HUDEP-2 (cell line): ENCODE measurements at regions not wholly inside any gene's neighbourhood (a gene's known extent, or its start where the extent isn't known, plus 50 kb on each side); places are given as distances from the start of the nearest gene placed in this dataset.

Experiments
- DNase-seq, 76 experiments: peaks; one replicate each; lab custom pipeline; 2025; ENCODE audit not compliant: unreplicated experiment in 76 of 76; lab: John Stamatoyannopoulos, UW

DNA sequence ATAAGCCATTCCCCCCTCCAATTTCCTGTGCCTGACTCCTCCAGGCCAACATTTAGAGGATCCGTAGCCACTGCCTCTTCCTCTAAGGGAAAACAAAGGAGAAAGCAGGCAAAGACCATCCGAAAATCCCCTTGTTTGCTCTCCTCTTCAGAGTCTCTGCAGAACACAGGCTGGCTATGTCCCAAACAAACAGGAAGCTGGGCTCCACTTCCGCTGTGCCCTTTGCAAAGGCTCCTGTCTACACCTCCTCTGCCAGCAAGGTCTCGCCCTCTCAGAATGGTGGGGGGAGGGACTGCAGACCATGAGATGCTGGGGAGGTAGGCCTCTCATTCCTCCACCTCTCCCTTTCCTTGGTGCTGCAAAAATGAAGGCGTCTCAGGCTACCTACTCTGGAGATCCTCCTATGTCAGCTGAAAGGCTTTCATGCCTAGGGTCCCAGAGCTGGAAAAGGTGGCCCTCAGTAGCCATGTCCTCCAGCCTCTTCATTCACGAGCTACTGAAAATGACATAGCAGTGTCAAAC lies 596.2 kb downstream of the BUD13 start:
- DNase-seq = no peak

DNA sequence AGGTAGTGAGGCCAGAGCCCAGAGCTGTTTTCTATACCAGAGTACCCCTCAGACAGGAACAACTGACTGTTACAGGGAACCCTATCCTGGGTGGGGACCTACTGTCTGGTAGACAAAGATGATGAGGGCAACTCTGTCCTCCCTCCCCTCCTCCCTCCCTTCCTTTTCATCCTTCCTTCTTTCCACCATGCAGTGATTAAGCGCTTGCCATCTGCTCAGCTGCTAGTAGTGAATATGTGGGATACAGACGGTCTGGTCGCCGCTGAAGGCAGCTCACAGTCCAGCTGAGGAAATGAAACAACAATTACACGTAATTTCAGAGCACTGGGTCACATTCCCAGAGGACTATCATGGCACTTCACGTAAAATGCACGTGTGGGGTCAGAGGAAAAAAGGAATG lies 597.1 kb downstream of the BUD13 start:
- DNase-seq = no peak

DNA sequence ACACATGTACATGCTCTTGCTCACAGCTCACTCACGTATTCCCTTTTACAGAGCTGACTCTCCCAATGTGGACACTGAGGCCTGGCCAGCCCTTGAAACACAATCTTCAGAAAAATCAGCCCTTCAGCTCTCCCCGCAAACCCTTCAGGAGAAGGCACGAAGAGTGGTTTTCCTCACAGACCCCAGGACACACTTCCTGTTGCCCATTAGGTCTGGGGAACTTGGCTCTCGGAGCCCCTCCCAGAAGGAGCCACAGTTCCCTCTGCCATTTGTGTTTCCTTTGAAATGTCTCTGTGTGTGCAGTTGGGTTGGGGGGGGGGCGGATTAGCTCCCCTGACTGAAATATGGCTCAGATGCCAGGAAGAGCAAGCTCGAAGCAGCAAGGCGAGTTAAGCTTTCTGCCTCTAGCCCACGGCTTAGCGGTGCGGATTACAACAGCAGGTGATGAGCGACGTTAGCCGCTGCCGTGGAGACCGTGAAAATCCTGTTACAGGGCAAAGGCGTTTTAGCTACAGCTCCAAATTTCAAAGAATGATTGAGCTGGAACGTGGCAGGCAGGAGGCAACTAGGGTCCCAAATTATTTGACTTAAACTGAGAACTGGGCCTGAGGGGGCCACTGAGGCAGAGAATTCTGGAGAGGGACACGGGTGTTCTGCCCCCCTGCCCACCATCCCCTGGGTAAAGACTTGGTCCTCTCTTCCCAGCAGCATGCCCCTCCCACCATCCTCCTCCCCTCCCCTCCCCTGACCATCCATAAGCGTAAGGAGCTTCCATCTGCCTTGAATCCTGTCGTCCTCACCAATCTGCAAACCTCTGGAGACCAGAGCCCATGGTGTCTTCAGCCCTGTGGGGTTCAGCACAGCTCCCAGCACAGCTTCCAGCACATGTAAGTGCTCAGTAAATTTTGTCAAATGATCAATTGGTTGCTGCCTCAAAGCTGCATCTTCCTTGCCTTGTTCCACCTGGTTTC lies 598.6 kb downstream of the BUD13 start:
- no peak for DNase-seq

DNA sequence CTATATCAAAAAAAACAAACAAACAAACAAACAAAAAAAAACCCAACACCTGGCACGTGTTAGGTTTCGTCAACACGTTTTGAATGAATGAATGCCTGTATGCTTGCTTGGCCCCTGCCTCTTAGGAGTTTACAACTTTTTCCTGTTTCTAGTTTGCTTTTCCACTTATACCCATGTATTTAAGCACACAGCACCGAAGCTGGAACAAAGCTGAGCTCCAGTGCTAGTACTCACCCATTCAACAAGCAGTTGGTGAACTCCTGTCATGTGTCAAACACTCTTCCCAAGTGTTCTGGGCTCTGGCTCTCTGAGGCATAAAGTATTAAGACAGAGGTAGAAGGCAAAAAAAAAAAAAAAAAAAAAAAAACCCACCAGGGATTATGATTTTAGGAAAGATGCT lies 599.3 kb downstream of the BUD13 start:
- DNase-seq = no peak

DNA sequence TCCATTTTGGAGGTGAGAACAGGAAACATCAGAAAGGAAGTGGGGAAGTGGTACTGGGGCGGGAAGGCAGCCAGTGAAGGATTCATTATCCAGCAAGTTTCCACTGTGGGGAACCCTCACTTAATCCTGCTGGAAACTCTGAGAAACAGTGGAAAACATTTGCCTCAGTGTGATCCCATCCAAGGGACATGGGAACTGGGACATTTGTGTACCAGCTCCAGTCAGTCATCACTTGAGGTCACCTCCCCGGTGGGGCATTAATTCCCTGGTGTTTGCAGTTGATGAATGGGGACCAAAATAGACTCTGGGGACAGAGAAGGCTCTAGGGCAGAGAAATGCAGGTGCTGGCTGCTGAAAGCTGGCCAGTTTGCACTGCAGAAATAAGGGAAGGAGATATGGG lies 599.9 kb downstream of the BUD13 start:
- no peak for DNase-seq

DNA sequence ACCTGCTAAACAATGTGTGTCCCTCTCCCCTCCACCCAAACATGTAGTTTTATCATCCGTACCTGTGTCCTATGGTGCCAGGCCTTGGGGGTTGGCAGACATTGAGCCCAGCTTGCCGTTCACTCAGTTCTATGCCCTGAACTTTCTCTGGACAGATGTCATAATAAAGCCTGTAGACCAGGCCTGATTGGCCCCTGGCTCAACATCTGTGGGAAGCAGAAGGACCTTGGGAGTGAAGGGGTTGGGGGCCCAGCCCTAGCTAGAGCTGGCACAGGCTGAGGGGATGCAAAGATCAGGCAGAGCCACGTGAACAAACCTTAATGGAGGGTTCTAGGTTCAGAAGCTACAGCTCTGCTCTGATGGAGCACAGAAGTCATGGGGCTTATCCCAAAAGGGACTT lies 600.6 kb downstream of the BUD13 start:
- DNase-seq = no peak

DNA sequence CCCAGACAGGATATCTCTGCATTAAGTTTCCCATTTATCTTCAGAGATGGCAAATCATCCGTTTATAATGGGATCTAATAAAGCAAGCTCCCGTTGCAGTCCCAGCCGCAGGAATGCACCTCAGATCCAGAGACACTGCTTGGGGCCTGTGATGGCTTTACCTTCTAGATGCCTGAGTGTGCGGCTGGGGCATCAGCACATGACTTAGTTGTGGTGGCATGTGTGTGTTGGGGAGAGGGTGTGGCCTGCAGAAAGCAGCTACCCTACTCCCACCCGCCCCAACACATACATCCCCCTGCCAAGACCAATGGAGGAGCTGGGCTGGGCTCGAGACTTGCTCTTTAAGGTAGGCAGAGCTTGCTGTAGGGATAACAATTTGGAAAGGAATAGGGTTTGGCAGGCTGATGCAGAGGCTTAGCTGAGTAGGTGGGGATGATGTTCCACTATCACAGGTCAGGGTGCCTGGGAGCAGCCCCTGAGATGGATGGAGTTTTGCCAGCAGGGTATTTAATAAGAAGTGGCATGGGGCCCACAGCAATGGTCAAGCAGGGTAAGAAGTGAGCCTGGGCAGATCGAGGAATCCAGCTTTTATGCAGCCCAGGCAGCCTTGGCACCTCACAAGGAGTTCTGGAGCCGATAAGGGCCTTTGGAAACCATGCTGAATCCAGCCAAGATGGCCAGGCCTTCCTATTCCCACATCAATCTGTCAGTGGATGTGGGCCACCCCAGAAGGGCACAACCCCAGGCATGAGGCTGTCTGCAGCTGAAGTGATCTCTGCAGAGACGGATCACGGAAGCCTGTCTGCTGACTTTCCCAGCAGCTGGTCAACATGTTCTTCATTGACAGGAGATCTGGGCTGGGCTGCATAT lies 601.3 kb downstream of the BUD13 start:
- DNase-seq = no peak

DNA sequence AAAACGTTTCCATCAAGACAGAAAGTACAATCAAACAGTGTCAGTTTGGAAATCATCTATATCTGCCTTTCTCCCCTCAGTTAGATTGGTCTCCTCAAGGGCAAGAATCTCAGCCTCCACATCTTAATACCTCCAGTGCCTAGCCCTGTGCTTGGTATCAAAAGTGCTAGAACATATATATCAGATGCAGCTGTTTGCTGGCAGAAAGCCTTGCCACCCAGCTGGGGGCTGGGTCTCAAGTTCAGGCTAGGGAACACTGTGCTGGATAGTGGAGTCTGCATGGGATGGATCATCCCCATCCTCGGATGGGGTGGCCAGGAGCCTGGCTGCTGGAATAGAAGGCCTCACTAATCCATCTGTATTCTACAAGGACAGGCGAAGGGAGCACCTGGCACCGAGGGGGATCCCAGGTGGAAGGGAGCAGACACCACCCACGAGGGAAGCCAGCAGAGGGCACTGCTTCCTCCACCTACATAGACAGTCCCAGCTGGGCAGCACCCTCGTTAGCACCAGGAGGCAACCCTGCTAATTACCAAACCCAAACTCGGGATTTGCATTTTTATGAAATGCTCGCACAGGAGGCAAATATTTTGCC lies 602.2 kb downstream of the BUD13 start:
- peak in 4 of 76 experiments; percentile 1 to 2 (median 2) for DNase-seq

DNA sequence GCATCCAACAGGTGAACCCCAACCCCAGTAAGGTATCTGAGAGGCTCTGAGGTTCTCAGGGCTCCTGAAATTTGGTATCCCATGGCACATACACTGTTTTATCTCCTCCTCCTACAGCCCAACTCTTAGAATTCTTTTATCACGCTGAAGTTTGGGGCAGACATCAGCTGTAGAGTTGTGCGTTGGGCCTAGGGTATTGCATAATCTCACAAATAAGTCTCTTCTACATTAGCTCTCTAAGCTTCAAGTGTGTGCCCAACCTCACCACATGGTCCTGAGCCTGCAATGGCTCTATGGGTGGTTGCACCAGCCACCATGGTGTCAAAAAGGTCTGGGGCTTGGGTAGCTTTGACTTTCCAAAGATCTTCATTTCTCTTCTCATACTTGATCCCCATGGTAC lies 603.0 kb downstream of the BUD13 start:
- DNase-seq = no peak

DNA sequence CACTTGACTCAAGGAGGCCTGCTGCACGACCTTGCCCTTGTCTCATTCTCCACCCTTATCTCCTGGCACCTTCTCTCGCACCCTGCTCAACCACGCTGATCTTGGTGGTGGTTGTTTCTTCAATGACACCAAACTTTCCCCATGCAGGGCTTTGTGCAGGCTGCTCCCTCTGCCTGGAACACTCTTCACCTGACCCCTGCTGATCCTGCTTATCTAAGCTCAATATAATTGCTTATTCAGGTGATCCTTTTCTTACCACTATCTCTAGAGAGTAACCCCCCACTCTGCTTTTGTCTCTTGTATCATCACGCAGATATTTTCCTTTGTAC lies 604.4 kb downstream of the BUD13 start:
- DNase-seq = no peak

DNA sequence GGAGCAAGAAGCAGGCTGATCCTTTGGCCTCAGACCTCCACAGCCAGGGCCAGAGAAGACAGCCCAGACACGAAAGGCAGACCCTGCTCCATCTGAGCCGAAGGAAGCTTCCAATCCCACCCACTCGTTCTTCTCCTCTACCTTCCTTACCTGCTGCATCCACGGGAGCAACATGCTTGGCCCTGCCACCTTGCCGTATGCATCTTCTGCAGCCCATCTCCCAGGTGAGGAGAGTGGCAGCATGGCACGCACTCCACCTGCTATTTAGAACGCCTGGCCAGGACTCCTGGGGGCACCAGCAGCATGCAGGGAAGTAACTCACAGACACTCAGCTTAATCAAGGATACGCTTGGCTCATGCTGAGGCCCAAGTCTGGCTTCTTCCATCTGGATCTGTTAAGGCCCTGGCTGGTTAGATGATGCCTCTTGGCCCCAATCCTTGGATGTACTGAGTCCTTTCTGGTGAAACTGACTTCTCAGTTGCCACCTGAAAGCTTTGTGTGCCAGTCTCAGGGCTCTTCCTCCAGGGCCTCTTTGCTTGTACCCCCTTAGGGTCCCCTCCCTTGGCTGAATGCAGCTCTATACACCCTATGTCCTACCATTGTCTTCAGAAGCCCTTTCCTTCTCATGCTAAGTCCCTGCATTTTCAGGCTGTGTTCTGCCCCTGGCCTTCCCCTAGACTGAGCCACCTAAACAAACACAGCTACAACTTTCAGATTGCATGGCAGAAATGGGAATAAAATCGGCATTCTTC lies 604.9 kb downstream of the BUD13 start:
- DNase-seq = no peak

DNA sequence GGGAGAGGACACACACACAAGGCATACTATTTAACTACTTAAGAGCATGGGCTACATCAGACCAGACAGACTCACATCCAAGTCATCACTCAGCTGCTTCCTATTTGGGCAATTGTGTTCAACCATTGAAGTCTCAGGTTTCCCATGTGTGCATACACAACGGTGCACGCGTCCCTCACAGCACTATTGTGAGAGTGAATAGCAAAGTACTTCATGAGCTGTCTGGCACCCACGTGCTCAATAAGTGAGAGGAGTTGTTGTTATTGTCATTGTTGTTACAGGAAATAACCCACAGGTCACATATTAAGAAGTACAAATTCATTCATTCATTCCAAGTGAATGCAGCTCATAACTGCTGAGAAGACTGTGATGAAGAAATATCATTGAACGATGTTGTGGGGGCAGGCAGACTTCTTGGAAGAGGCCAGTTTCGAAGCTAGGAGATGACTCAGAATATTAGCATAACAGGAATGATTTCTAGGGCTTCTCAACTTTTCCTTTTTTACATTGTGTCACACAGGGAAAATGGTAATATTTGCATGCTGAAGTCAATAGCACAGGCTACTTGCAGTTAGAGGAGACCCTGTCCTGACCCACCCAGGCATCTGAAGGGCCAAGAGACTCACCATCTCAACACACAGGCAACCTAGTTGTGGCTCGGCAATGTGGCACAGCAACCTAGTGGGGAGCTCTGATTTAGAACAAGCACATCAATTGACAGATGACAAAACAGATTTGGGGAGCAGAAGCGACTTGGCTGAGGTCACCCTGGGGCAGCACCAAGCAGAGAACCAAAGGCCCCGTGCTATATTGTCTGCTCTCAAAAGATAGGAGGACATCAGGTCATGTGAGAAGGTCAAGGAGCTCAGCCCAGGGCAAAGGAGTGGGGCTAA lies 606.0 kb downstream of the BUD13 start:
- no peak for DNase-seq

DNA sequence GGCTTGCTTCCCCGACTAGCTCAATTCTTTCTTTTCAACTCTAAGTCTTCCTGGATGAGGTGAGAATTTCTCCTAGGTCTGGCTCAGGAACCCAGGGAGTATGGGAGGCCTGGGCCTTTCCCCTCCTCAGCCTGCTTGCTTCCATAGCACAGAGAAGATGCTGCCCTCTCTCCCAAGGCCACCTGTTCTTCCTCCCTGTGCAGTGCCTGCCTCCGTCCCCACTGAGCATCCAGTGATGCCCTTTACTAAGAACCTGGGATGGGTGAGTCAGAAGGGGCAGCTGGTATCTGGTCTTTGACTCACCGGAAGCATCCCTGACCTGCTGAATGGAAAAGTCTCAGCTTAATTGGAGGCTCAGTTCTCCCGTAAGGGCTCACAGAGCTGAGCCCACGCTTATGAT lies 607.9 kb downstream of the BUD13 start:
- no peak for DNase-seq

DNA sequence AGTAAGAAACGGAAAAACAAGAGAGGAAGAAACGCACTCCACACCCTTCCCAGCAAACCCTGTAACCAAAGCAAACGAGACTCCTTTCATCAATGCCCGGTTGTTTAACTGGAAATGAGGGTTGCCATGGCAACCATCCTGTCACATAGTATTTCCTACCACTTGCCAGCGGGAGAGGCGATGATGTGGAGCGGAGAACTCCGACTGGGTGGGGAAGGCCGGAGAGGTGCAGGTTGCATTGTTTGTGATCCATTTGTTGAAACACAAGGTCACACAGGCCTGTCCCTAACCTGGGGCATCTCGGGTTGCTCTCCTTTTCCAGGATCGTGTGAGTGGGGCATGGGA lies 609.9 kb downstream of the BUD13 start:
- no peak for DNase-seq

DNA sequence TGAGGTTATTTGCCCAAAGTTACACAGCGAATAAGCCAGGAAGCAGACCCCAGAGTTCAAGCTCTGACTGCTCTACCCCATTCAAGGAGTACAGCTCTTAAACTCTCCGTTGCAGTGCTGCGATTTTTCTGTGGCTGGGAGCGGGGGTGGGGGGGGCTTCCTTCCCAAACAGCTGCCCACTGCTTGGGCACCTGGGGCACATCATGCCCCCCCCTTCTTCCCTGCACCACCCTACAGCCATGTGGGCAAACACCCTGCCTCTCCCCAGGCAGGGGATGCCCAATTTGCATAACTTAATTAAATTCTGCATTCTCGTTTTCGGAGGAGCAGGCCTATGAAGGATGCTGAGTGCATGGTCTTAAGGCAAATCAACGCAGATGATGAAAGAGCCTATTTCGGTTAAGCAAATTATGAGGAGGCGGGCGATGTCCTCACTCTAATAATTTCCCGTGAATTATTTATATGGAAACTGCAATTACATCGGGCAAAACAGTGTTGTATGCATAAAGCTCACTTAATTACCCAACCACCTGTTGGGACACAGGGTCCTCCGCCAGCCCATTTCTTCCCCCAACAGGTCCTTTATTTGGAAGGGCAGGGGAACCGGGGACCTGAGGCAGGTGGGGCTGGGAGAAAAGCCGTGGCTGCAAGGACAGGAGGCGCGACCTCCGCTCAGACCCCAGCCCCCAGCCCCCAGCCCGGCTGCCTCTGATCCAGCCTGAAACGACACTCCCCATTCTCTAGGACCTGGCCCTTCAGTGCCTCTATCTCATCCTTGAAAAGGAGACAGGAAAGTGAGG lies 610.5 kb downstream of the BUD13 start:
- DNase-seq = no peak

DNA sequence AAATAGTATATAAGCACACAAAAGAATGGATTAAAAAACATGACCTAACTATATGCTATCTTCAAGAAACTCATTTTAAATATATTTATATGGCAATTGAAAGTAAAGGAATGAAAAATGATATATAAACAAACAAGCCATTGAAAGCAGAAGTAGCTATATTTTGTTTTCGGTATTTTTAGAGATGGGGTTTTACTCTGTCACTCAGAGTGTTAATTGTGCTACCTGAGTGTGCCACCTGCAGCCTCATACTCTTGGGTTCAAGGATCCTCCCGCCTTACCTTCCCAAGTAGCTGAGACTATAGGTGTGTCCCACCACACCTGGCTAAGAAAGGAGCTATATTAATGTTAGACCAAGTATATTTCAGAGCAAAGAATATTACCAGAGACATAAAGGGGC lies 624.1 kb downstream of the BUD13 start:
- no peak for DNase-seq

DNA sequence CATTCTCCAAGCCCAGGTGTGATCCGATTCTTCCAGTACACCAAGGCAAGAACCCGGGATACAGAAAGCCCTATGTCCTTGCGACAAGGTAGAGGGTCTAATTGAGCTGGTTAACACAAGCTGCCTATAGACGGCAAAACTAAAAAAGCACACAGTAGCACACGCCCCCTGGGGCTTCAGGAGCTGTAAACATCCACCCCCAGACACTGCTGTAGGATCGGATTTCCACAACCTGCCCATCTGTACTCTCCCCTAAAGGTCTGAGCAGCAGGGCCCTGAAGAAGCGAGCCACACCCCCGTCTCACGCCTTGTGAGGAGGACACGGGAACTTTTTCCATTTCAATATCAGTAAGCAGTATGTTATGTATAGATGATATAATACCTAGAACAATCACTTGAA lies 624.7 kb downstream of the BUD13 start:
- no peak for DNase-seq

DNA sequence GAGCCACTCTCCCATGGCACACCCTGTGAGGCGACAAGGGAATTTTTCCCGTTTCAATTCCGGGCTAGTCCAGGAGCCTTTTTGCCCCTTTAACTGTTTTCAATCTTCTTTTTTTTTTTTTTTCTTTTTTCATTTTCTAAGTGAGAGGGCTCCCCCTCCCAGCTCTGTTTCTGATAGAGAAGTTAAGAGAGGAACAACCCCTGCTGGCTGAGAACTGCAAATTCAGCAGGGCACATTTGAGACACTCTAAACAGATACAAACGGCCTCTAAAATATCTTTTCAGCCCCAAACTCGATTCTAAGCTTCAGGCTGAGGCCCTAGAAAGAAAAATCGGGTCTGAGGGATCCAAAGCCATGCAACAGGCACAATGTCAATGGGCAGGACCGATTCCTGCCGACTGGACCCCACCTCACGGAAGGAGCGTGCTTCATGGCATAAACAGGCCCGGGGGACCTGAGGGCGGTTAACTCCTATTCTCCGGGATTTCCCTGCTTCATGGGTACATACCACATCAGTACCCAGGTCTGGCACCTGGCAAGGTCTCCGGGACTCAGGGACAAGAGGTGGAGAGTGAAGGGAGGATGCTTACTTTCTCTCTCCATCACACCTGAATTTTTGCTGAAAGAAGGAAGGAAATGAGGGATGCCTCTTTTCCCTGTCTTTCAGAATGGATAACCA lies 627.5 kb downstream of the BUD13 start:
- DNase-seq = no peak
